Neural progenitor cell (in vitro differentiated cells): ENCODE measurements at regions not wholly inside any gene's neighbourhood (a gene's known extent, or its start where the extent isn't known, plus 50 kb on each side); places are given as distances from the start of the nearest gene placed in this dataset.

Source experiments
- DNase-seq: peaks from one replicate; pipeline ENCODE4 v3.0.0-alpha.2; 2016; ENCODE audit warnings: low spot score
- H2AFZ ChIP-seq: fragments of 200-600 bp; sonication (generic); replicated peaks from 2 replicates; pipeline ENCODE4 v1.6.1; 2016; ENCODE audit warnings: antibody characterized with exemption
- H3F3A ChIP-seq: fragments of 200-600 bp; sonication (generic); 2 replicates; pipeline ENCODE4 v1.6.1; 2016; ENCODE audit warnings: antibody characterized with exemption, low read depth
- H3K27ac ChIP-seq: fragments of 200-600 bp; sonication (generic); 2 replicates; pipeline ENCODE4 v1.5.1; 2016; ENCODE audit warnings: mild to moderate bottlenecking
- H3K27me3 ChIP-seq: fragments of 200-600 bp; sonication (generic); 2 replicates; pipeline ENCODE4 v1.6.1; 2016; ENCODE audit warnings: mild to moderate bottlenecking, moderate library complexity
- H3K36me3 ChIP-seq: fragments of 200-600 bp; sonication (generic); 2 replicates; pipeline ENCODE4 v1.5.1; 2016
- H3K4me1 ChIP-seq: fragments of 200-600 bp; sonication (generic); 2 replicates; pipeline ENCODE4 v1.6.1; 2016; ENCODE audit warnings: mixed run types
- H3K4me2 ChIP-seq: fragments of 200-600 bp; sonication (generic); 2 replicates; pipeline ENCODE4 v1.6.1; 2016
- H3K4me3 ChIP-seq: fragments of 200-600 bp; sonication (generic); 2 replicates; pipeline ENCODE4 v1.5.1; 2016
- H3K79me2 ChIP-seq: fragments of 200-600 bp; sonication (generic); 2 replicates; pipeline ENCODE4 v1.6.1; 2016; ENCODE audit warnings: low read depth
- H3K9ac ChIP-seq: fragments of 200-600 bp; sonication (generic); 2 replicates; pipeline ENCODE4 v1.6.1; 2016
- H3K9me3 ChIP-seq: fragments of 200-600 bp; sonication (generic); 2 replicates; pipeline ENCODE4 v1.5.1; 2016; ENCODE audit warnings: low read depth
- H4K20me1 ChIP-seq: fragments of 200-600 bp; sonication (generic); 2 replicates; pipeline ENCODE4 v1.6.1; 2016; ENCODE audit warnings: low read depth
- H3K27ac Mint-ChIP-seq: 3 replicates; pipeline ENCODE4 v1.8.0; 2021; ENCODE audit warnings: mixed read lengths
- H3K27me3 Mint-ChIP-seq: 2 replicates; pipeline ENCODE4 v1.8.0; 2022; ENCODE audit warnings: low read depth, mild to moderate bottlenecking, inconsistent platforms, moderate library complexity, mixed read lengths; ENCODE audit not compliant: insufficient read depth
- H3K36me3 Mint-ChIP-seq: 3 replicates; pipeline ENCODE4 v1.8.0; 2021; ENCODE audit warnings: mixed read lengths
- H3K4me1 Mint-ChIP-seq: 3 replicates; pipeline ENCODE4 v1.8.0; 2021; ENCODE audit warnings: mixed read lengths
- H3K4me3 Mint-ChIP-seq: 3 replicates; pipeline ENCODE4 v1.8.0; 2021; ENCODE audit warnings: mild to moderate bottlenecking, moderate library complexity, mixed read lengths
- H3K9me3 Mint-ChIP-seq: 3 replicates; pipeline ENCODE4 v1.8.0; 2020; ENCODE audit warnings: mixed read lengths
- CTCF ChIP-seq: fragments of 200-600 bp; sonication (generic); IDR thresholded peaks from 2 replicates; pipeline ENCODE4 v1.5.1; 2017; ENCODE audit warnings: antibody characterized with exemption, mild to moderate bottlenecking
- EZH2 ChIP-seq: fragments of 200-600 bp; sonication (generic); IDR thresholded peaks from 2 replicates; pipeline ENCODE4 v1.6.1; 2017; ENCODE audit warnings: antibody characterized with exemption, mild to moderate bottlenecking, moderate library complexity
- EZH2phosphoT487 ChIP-seq: fragments of 200-600 bp; sonication (generic); IDR thresholded peaks from 2 replicates; pipeline ENCODE4 v1.6.1; 2017; ENCODE audit warnings: antibody characterized with exemption

- Mint-ChIP-seq H3K4me3 (no peak overlapping the region), H3K4me1 (peaks cover 20% of the 10 kb centered on the region), H3K9me3 (no peaks in the 10 kb centered on the region), H3K36me3 (no peaks in the 10 kb centered on the region), H3K27ac (no peak overlapping the region), H3K27me3 (no peaks in the 10 kb centered on the region)
- no peak for DNase-seq
- Histone ChIP-seq H3K36me3 (no peaks in the 10 kb centered on the region), H3K27ac (no peak overlapping the region), H3K9me3 (no peaks in the 10 kb centered on the region), H3K4me2 (no peak overlapping the region), H4K20me1 (no peaks in the 10 kb centered on the region), H3K9ac (no peak overlapping the region), H3K27me3 (no peaks in the 10 kb centered on the region), H3K4me1 (peaks cover 18% of the 10 kb centered on the region), H3K4me3 (no peak overlapping the region), H3K79me2 (no peaks in the 10 kb centered on the region), H3F3A (no peaks in the 10 kb centered on the region), H2AFZ (no peak overlapping the region)
- TF ChIP-seq CTCF = no peak
- no peak for TF ChIP-seq EZH2phosphoT487
- no peak for TF ChIP-seq EZH2
Measured at GRCh38 chr13:76713280-76713679, 172.9 kb downstream of the KCTD12 start.

- Histone ChIP-seq H3K9ac (no peak overlapping the region), H3K9me3 (no peaks in the 10 kb centered on the region), H3K36me3 (no peaks in the 10 kb centered on the region), H3K27me3 (no peaks in the 10 kb centered on the region), H3F3A (no peaks in the 10 kb centered on the region), H3K4me3 (no peak overlapping the region), H3K4me2 (no peak overlapping the region), H2AFZ (no peak overlapping the region), H4K20me1 (no peaks in the 10 kb centered on the region), H3K79me2 (no peaks in the 10 kb centered on the region), H3K4me1 (peaks cover 18% of the 10 kb centered on the region), H3K27ac (no peak overlapping the region)
- no peak for DNase-seq
- H3K27ac Mint-ChIP-seq = no peak overlapping the region
- H3K4me3 Mint-ChIP-seq = no peak overlapping the region
- H3K36me3 Mint-ChIP-seq = no peaks in the 10 kb centered on the region
- no peaks in the 10 kb centered on the region for H3K27me3 Mint-ChIP-seq
- H3K4me1 Mint-ChIP-seq = peaks cover 20% of the 10 kb centered on the region
- no peak for TF ChIP-seq EZH2phosphoT487
- no peak for TF ChIP-seq CTCF
- no peak for TF ChIP-seq EZH2
- no peaks in the 10 kb centered on the region for H3K9me3 Mint-ChIP-seq
Measured at GRCh38 chr13:76711550-76712182, 174.5 kb downstream of the KCTD12 start.

- H3K9me3 Mint-ChIP-seq = no peaks in the 10 kb centered on the region
- no peaks in the 10 kb centered on the region for H3K36me3 ChIP-seq
- H3K9ac ChIP-seq = no peak overlapping the region
- H3K9me3 ChIP-seq = no peaks in the 10 kb centered on the region
- peaks cover 1% of the 10 kb centered on the region for H3K4me1 ChIP-seq
- H4K20me1 ChIP-seq = no peaks in the 10 kb centered on the region
- H3F3A ChIP-seq = no peaks in the 10 kb centered on the region
- H3K4me3 ChIP-seq = no peak overlapping the region
- H3K79me2 ChIP-seq = no peaks in the 10 kb centered on the region
- TF ChIP-seq EZH2phosphoT487 = no peak
- no peak for TF ChIP-seq CTCF
- no peak for TF ChIP-seq EZH2
- no peak overlapping the region for H2AFZ ChIP-seq
- H3K27ac Mint-ChIP-seq = no peak overlapping the region
- DNase-seq = no peak
- H3K4me2 ChIP-seq = no peak overlapping the region
- peaks cover 5% of the 10 kb centered on the region for H3K4me1 Mint-ChIP-seq
- H3K36me3 Mint-ChIP-seq = no peaks in the 10 kb centered on the region
- no peak overlapping the region for H3K27ac ChIP-seq
- H3K27me3 ChIP-seq = no peaks in the 10 kb centered on the region
- no peak overlapping the region for H3K4me3 Mint-ChIP-seq
- H3K27me3 Mint-ChIP-seq = no peaks in the 10 kb centered on the region
Measured at GRCh38 chr13:76709851-76710250, 176.4 kb downstream of the KCTD12 start.
